ENCODE measurements at regions not wholly inside any gene's neighbourhood (a gene's known extent, or its start where the extent isn't known, plus 50 kb on each side); places are given as distances from the start of the nearest gene placed in this dataset.

DNA sequence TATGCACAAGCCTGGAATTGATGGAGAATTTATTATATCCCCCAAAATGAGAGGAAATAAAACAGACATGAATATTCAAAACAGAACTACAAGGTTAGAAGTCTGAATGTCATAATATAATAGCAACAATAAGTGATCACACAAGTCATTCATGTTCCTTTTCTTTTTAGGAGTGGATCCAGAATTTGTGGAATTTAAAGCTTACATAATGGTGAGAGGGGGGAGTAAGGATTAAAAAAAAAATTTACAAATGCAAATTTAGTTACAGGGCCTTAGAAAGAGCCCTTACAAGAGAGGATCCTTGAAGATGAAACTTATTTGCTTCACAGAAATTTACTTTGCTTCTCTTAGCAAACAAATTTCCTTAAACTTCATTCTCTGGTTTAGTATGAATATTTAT, 716.1 kb upstream of the CXADR start:
- no peak for DNase-seq (ENCODE audit: low read depth)
- no peak overlapping the region for H3K4me3 ChIP-seq (ENCODE audit: low read depth, low read length)
- TF ChIP-seq, protein P1, sequence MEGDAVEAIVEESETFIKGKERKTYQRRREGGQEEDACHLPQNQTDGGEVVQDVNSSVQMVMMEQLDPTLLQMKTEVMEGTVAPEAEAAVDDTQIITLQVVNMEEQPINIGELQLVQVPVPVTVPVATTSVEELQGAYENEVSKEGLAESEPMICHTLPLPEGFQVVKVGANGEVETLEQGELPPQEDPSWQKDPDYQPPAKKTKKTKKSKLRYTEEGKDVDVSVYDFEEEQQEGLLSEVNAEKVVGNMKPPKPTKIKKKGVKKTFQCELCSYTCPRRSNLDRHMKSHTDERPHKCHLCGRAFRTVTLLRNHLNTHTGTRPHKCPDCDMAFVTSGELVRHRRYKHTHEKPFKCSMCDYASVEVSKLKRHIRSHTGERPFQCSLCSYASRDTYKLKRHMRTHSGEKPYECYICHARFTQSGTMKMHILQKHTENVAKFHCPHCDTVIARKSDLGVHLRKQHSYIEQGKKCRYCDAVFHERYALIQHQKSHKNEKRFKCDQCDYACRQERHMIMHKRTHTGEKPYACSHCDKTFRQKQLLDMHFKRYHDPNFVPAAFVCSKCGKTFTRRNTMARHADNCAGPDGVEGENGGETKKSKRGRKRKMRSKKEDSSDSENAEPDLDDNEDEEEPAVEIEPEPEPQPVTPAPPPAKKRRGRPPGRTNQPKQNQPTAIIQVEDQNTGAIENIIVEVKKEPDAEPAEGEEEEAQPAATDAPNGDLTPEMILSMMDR (IDR thresholded peaks at IDR 0.05; ENCODE audit: insufficient read depth, low read depth, low read length, missing control alignments): no peak

DNA sequence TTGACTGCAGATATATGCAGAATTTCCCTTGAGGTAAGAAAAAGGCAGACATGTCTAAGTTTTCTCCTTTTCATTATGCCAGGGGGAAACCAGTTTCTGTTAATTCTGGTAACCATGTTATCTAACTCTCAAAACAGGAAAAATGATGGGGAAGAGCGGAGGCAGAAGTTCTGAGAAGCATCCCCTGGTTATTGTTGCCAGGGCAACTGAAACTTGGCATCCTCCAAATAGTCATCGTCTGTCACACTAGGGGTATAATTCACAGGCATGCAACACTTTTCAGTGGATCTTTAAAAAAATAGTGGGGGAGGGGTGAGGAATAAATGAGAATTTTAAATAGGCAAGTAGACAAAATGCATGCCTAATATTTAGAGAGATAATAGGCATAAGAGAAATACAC, 715.3 kb upstream of the CXADR start:
- DNase-seq (ENCODE audit: low read depth): no peak
- no peak overlapping the region for H3K4me3 ChIP-seq (ENCODE audit: low read depth, low read length)
- TF ChIP-seq, protein P1 (IDR thresholded peaks at IDR 0.05; ENCODE audit: insufficient read depth, low read depth, low read length, missing control alignments): no peak

DNA sequence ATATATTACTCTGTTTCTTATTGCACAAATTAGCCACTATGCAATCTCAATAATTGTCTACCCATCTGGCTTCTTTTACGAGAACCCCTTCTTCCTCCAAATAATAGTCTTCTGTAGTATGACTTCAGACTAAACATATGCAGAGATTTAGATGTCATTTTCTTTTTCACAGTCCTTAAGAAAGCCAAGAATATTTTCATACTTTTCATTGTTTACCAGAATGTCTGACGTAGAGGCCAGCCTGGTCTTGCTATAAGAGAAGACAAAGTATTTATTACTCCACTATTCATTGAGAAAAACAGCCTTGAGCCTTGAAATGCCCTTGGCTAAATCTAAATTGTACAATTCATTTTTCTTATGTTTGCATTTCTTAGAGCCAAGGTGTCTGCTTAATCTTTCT, 714.9 kb upstream of the CXADR start:
- no peak overlapping the region for H3K4me3 ChIP-seq (ENCODE audit: low read depth, low read length)
- DNase-seq (ENCODE audit: low read depth): no peak
- TF ChIP-seq, protein P1 (IDR thresholded peaks at IDR 0.05; ENCODE audit: insufficient read depth, low read depth, low read length, missing control alignments): no peak

DNA sequence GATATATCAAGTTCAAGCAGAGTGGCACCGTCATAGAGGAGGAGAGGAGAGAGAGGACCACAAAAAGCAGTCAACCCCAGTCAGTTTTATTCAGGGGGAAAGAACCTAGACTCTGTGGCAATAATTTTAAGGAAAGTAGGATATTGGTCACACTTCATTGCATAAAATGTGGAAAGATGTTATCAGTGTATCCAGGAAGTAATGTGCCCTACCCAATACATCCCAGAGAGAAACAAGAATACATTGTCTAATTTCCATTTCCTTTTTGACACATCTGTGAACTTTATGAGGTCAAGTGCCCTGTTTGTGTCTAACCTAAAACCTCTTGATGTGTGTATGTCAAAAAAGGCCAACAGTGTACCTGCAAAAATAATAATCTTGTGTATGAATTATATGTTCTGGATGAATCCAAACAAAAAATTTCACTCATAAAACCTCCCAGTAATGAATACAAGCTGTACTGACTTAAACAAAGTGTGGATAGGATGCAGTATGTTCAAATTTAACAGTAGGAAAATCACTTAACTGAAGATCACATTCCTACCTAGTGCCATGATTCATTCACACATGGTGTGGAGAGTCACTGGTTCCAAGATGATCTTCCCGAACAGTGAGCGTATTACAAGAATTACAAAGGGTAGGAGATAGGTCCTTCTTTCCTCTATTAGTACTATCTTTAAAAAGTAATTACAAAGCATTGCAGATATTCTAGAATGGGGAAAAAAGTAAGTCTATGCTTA, 712.1 kb upstream of the CXADR start:
- no peak overlapping the region for H3K4me3 ChIP-seq (ENCODE audit: low read depth, low read length)
- no peak for DNase-seq (ENCODE audit: low read depth)
- TF ChIP-seq, protein P1 (IDR thresholded peaks at IDR 0.05; ENCODE audit: insufficient read depth, low read depth, low read length, missing control alignments): no peak

DNA sequence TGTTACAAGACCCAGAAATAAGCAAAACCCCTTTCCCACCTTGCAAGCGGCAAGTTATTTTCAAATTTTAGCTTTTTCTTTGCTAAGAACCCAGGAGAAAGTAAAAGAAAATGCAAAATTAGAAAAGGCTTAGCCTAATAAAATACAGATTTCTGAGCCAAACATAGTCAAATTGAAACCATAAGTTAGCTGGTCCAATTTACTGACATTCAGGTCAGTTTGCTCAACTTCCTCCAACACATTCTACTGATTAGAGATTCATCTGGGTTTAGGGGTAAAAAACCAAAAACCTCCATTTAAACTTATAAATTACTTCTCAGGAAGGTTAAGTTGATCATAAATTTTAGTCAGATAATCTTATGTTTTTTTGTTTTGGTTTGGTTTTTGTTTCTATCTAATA, 701.8 kb upstream of the CXADR start:
- DNase-seq (ENCODE audit: low read depth): no peak
- TF ChIP-seq, protein P1 (IDR thresholded peaks at IDR 0.05; ENCODE audit: insufficient read depth, low read depth, low read length, missing control alignments): no peak
- H3K4me3 ChIP-seq (ENCODE audit: low read depth, low read length): no peak overlapping the region

DNA sequence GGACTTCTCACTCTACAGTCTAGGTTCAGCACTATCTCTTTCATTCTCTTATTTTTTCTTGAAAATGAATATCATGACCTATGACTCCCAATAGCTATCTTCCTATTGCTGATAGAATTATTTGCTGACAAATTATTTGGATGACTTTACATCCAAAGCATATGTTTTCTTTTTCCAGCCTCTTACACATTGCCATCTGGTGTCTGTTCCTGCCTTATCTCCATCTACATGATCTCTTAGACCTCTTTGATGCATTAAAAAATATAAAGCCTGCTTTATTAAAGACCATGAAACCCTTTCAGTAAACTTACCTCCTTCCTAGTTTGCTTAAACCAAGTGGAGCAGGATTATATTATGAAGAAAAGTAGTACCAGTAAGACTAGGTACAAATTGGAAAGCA, 700.9 kb upstream of the CXADR start:
- TF ChIP-seq, protein P1 (IDR thresholded peaks at IDR 0.05; ENCODE audit: insufficient read depth, low read depth, low read length, missing control alignments): no peak
- DNase-seq (ENCODE audit: low read depth): no peak
- no peak overlapping the region for H3K4me3 ChIP-seq (ENCODE audit: low read depth, low read length)

DNA sequence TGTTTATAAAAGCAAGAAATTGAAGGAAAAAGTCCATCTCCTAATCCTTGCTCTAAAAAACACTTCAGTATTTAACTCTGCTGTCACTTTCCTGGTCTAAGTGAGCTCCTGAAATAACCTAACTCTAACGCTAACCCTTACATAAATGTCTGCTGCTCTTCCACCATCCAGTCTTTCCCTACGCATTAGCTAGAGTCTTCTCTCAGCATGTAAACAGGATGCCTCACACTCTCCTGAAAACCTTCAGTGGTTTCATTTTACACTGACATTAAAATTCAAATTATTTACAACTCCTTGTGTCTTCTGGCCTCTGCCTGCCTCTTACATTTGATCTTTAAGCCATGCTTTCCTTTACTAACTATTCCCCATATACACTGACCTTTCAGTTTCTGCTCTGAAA, 697.6 kb upstream of the CXADR start:
- TF ChIP-seq, protein P1 (IDR thresholded peaks at IDR 0.05; ENCODE audit: insufficient read depth, low read depth, low read length, missing control alignments): no peak
- H3K4me3 ChIP-seq (ENCODE audit: low read depth, low read length): no peak overlapping the region
- no peak for DNase-seq (ENCODE audit: low read depth)
